Effector memory CD4-positive, alpha-beta T cell (primary cell): ENCODE measurements at regions not wholly inside any gene's neighbourhood (a gene's known extent, or its start where the extent isn't known, plus 50 kb on each side); places are given as distances from the start of the nearest gene placed in this dataset.

Experiments
- DNase-seq, 3 donors: peaks; one replicate each; pipeline ENCODE4 v3.0.0-alpha.2; 2020
- H3K27ac ChIP-seq: 2 replicates; pipeline ENCODE4 v1.7.0; 2013; ENCODE audit warnings: mild to moderate bottlenecking, low read length, moderate library complexity; ENCODE audit not compliant: insufficient read depth, poor library complexity, severe bottlenecking
- H3K27me3 ChIP-seq: replicated peaks from 2 replicates; pipeline ENCODE4 v1.7.0; 2013; ENCODE audit warnings: mild to moderate bottlenecking, low read length; ENCODE audit not compliant: insufficient read depth, control insufficient read depth, poor library complexity, severe bottlenecking
- H3K36me3 ChIP-seq: 2 replicates; pipeline ENCODE4 v1.7.0; 2013; ENCODE audit warnings: mild to moderate bottlenecking, low read length, moderate library complexity; ENCODE audit not compliant: control insufficient read depth, insufficient read depth
- H3K4me1 ChIP-seq: 2 replicates; pipeline ENCODE4 v1.7.0; 2013; ENCODE audit warnings: low read length, mild to moderate bottlenecking; ENCODE audit not compliant: control insufficient read depth, insufficient read depth, poor library complexity, severe bottlenecking
- H3K4me3 ChIP-seq: 2 replicates; pipeline ENCODE4 v1.7.0; 2013; ENCODE audit warnings: low read length, low read depth, mild to moderate bottlenecking; ENCODE audit not compliant: insufficient read depth, poor library complexity, severe bottlenecking
- H3K9me3 ChIP-seq: 2 replicates; pipeline ENCODE4 v1.7.0; 2013; ENCODE audit warnings: mild to moderate bottlenecking, low read length, moderate library complexity; ENCODE audit not compliant: control insufficient read depth

GRCh38 chr4:183843248-183843671 is 61.8 kb upstream of the STOX2 start:
- Histone ChIP-seq H3K27ac (no peak overlapping the region), H3K36me3 (no peaks in the 10 kb centered on the region), H3K4me3 (no peak overlapping the region), H3K27me3 (peaks cover 8% of the 10 kb centered on the region), H3K4me1 (no peaks in the 10 kb centered on the region), H3K9me3 (no peaks in the 10 kb centered on the region)
- no peak for DNase-seq

- Histone ChIP-seq H3K27me3 (peaks cover 8% of the 10 kb centered on the region), H3K36me3 (no peaks in the 10 kb centered on the region)
- no peak for DNase-seq
Measured at GRCh38 chr4:183846951-183847350, 58.2 kb upstream of the STOX2 start.

GRCh38 chr4:183848805-183849204 is 56.3 kb upstream of the STOX2 start:
- H3K27me3 ChIP-seq = peaks cover 4% of the 10 kb centered on the region
- no peak overlapping the region for H3K27ac ChIP-seq
- no peak for DNase-seq
- no peak overlapping the region for H3K4me3 ChIP-seq
- no peaks in the 10 kb centered on the region for H3K36me3 ChIP-seq
- H3K4me1 ChIP-seq = no peaks in the 10 kb centered on the region
- H3K9me3 ChIP-seq = no peaks in the 10 kb centered on the region

More at GRCh38 chr4:183846951-183847350, 58.2 kb upstream of the STOX2 start:
- Histone ChIP-seq H3K27ac (no peak overlapping the region), H3K4me3 (no peak overlapping the region), H3K9me3 (no peaks in the 10 kb centered on the region), H3K4me1 (no peaks in the 10 kb centered on the region)

GRCh38 chr4:183852910-183853547 is 52.1 kb upstream of the STOX2 start:
- H3K4me3 ChIP-seq = no peak overlapping the region
- no peak overlapping the region for H3K27ac ChIP-seq
- no peaks in the 10 kb centered on the region for H3K4me1 ChIP-seq
- no peaks in the 10 kb centered on the region for H3K9me3 ChIP-seq
- H3K36me3 ChIP-seq = no peaks in the 10 kb centered on the region
- H3K27me3 ChIP-seq = peaks cover 4% of the 10 kb centered on the region
- DNase-seq = no peak

GRCh38 chr4:183853548-183853940 is 51.6 kb upstream of the STOX2 start:
- Histone ChIP-seq H3K4me3 (no peak overlapping the region), H3K27me3 (peaks cover 2% of the 10 kb centered on the region), H3K9me3 (no peaks in the 10 kb centered on the region), H3K36me3 (no peaks in the 10 kb centered on the region), H3K4me1 (no peaks in the 10 kb centered on the region), H3K27ac (no peak overlapping the region)
- DNase-seq = no peak
